ENCODE measurements at regions not wholly inside any gene's neighbourhood (a gene's known extent, or its start where the extent isn't known, plus 50 kb on each side); places are given as distances from the start of the nearest gene placed in this dataset.

DNA sequence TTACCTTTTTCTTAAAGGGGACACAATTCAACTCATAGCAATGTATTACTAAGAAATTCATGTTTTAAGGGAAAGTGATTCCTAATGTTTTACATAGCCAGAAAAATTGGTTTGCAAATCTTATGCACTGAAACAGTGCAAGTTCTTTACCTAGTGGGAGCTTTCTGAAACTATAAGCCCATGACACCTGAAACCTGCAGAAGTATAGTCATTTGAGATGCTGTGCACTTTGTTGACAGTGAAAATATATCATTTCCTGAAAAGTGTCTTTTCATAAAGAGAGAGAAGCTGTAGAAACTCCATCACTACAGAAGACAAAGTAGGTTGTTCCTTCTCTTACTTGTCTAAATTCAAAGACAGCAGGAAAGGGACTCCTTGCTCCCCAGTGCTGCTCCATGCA lies 517.1 kb downstream of the LMO7 start:
- Histone ChIP-seq H3K27me3 (no peaks in the 10 kb centered on the region), H3K4me3 (no peak overlapping the region), H3K27ac (no peak overlapping the region), H3K36me3 (no peaks in the 10 kb centered on the region), H3K9me3 (no peaks in the 10 kb centered on the region), H3K4me1 (peaks cover 0 to 6% (median 0%) of the 10 kb centered on the region in 4 donors)
- no peak for DNase-seq
- intact Hi-C loops (cut with DNase I): no loop called here
- TF ChIP-seq, protein P1, sequence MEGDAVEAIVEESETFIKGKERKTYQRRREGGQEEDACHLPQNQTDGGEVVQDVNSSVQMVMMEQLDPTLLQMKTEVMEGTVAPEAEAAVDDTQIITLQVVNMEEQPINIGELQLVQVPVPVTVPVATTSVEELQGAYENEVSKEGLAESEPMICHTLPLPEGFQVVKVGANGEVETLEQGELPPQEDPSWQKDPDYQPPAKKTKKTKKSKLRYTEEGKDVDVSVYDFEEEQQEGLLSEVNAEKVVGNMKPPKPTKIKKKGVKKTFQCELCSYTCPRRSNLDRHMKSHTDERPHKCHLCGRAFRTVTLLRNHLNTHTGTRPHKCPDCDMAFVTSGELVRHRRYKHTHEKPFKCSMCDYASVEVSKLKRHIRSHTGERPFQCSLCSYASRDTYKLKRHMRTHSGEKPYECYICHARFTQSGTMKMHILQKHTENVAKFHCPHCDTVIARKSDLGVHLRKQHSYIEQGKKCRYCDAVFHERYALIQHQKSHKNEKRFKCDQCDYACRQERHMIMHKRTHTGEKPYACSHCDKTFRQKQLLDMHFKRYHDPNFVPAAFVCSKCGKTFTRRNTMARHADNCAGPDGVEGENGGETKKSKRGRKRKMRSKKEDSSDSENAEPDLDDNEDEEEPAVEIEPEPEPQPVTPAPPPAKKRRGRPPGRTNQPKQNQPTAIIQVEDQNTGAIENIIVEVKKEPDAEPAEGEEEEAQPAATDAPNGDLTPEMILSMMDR (IDR thresholded peaks at IDR 0.05): no peak
- TF ChIP-seq EP300 (IDR thresholded peaks at IDR 0.05) (no peak), POLR2AphosphoS5 (IDR thresholded peaks at IDR 0.05) (no peak), POLR2A (IDR thresholded peaks at IDR 0.05) (no peak)

DNA sequence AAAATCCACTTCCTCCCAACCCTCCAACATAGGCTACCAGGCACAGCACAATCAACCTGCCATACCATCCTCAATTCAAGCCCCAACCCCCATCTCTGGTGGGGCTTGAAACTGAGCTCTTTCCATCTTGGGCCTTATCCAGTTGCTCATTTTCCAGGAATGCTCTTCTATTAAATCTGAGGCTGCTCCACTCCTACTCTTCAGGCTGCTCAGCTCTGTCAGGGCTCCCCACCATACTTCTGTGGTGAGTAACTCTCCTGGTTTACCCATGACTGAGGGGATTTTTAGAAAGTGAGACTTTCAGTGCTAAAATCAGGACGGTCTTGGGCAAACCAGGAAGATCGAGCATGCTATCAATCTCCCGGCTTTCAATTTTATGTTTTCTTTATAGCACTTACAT lies 512.8 kb downstream of the LMO7 start:
- H3K36me3 ChIP-seq: no peaks in the 10 kb centered on the region
- no peak overlapping the region for H3K4me3 ChIP-seq
- peaks cover 0 to 6% (median 0%) of the 10 kb centered on the region in 4 donors for H3K4me1 ChIP-seq
- no peaks in the 10 kb centered on the region for H3K27me3 ChIP-seq
- no peaks in the 10 kb centered on the region for H3K9me3 ChIP-seq
- intact Hi-C loops (cut with DNase I): no loop called here
- TF ChIP-seq POLR2A (IDR thresholded peaks at IDR 0.05) (no peak), POLR2AphosphoS5 (IDR thresholded peaks at IDR 0.05) (no peak), EP300 (IDR thresholded peaks at IDR 0.05) (no peak)
- TF ChIP-seq, protein P1 (IDR thresholded peaks at IDR 0.05): no peak
- H3K27ac ChIP-seq: no peak overlapping the region
- 41 to 72% methylated on average over 3 of the region's 3 CpGs for WGBS, 2 donors
- DNase-seq: no peak

DNA sequence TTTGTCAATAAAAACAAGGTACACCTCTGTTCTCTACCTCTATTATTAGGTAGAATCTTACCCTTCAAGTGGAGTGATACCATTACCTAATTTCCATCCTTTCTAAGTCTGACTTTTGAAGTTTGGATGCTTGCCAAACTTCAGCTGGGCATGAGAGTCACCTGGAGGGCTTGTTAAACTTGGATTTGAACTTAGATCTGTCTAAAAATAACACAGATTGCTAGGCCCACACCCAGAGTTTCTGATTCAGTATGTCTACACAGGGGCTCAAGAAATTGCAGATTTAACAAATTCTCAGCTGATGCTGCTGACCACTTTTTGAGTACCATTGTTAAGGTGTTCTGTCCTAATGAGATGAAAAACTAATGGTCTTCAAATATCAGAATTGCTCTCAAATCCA lies 512.2 kb downstream of the LMO7 start:
- Histone ChIP-seq H3K27me3 (no peaks in the 10 kb centered on the region), H3K9me3 (no peaks in the 10 kb centered on the region), H3K4me1 (peaks cover 0 to 6% (median 0%) of the 10 kb centered on the region in 4 donors), H3K36me3 (no peaks in the 10 kb centered on the region), H3K27ac (no peak overlapping the region), H3K4me3 (no peak overlapping the region)
- intact Hi-C loops (cut with DNase I): no loop called here
- TF ChIP-seq, protein P1 (IDR thresholded peaks at IDR 0.05): no peak
- TF ChIP-seq POLR2A (IDR thresholded peaks at IDR 0.05) (no peak), EP300 (IDR thresholded peaks at IDR 0.05) (no peak), POLR2AphosphoS5 (IDR thresholded peaks at IDR 0.05) (no peak)
- no peak for DNase-seq

GRCh38 chr13:76132532-76132931 lies 496.4 kb downstream of the LMO7 start:
- no peaks in the 10 kb centered on the region for H3K4me1 ChIP-seq
- H3K27ac ChIP-seq: no peak overlapping the region
- no peak overlapping the region for H3K4me3 ChIP-seq
- no peaks in the 10 kb centered on the region for H3K36me3 ChIP-seq
- intact Hi-C loops (cut with DNase I): no loop called here
- DNase-seq: no peak
- WGBS, 2 donors: 37 to 87% methylated on average over 1 of the region's 1 CpG
- no peaks in the 10 kb centered on the region for H3K27me3 ChIP-seq
- no peaks in the 10 kb centered on the region for H3K9me3 ChIP-seq
- TF ChIP-seq POLR2A (IDR thresholded peaks at IDR 0.05) (no peak), POLR2AphosphoS5 (IDR thresholded peaks at IDR 0.05) (no peak)

GRCh38 chr13:76131551-76131950 lies 495.4 kb downstream of the LMO7 start:
- 73 to 81% methylated on average over 7 of the region's 7 CpGs for WGBS, 2 donors
- Histone ChIP-seq H3K9me3 (no peaks in the 10 kb centered on the region), H3K27me3 (no peaks in the 10 kb centered on the region), H3K36me3 (no peaks in the 10 kb centered on the region), H3K4me1 (no peaks in the 10 kb centered on the region), H3K4me3 (no peak overlapping the region), H3K27ac (no peak overlapping the region)
- no peak for DNase-seq
- TF ChIP-seq EP300 (IDR thresholded peaks at IDR 0.05) (no peak), POLR2A (IDR thresholded peaks at IDR 0.05) (no peak), POLR2AphosphoS5 (IDR thresholded peaks at IDR 0.05) (no peak)
- TF ChIP-seq, protein P1 (IDR thresholded peaks at IDR 0.05): no peak
- intact Hi-C loops (cut with DNase I): no loop called here

Measured in sigmoid colon (tissue), 6 donors.